C1 segment of cervical spinal cord (tissue), 14 donors: ENCODE measurements at regions not wholly inside any gene's neighbourhood (a gene's known extent, or its start where the extent isn't known, plus 50 kb on each side); places are given as distances from the start of the nearest gene placed in this dataset.
A peak's percentile ranks its signal among the peaks of the same experiment; 100 is the strongest.

Source experiments
- DNase-seq, 14 donors: peaks; one replicate each; lab custom pipeline; 2025; lab: John Stamatoyannopoulos, UW

DNA sequence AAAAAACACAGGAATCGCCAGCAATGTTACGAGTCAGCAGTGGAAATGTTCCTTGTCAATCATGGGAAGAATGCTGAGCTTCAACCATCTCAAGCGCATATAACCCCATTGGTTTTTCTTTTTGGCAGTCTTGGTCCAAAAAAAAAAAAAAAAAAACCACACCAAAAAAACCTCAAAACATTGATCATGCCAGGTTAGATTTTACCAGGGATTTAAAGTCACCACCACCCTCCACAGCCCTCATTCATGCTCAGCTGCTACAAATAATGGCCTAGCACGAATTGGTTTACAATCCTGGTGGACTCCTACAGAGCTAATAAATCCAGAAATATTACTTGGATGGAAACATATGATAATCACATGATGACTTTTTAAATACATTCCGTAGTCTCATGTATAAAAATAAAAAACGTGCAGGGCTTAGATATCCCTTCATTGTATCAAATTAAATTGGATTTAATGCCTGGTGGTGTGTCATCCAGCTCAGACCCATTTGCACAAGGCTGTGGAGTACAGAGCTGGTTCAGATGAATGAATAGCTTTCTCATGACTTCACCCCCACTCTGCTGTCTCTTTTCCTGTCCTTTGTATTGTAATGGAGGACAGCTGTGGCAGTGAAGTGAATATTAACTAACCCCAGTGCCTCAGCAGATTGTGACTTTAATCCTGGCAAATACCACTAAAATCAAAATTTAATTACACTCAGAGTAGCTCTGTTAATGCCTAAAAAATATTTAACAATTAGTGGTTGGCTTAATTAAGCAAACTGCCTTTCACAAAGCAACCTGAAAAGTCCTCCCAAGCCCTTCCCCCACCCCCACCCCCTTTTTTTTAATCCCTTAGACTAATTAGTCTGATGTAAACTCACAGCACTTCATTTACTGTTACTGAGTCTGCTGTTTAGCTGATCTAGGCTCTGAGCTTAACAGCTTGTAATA, 626.5 kb upstream of the ZNF608 start:
- DNase-seq: peak in 8 of 14 donors; percentile 2 to 36 (median 8)

DNA sequence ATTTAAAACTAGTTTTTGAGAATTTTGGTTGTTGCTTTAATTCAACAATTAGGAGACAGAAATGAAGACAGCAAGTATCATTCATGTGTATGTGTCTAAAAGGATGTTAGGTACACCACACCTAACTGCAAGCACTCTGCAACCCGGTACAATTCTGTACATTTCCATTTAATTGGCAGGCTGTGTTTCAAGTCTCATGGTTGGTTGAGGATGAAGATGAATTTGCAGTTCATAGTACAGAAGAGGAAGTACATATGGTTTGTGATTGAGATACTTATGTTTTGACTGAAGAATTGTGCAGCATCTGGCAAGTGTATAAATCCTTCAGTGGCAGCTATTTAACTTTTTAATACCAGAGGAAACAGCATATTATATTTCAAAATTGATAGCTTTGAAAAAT, 628.7 kb upstream of the ZNF608 start:
- DNase-seq: no peak

DNA sequence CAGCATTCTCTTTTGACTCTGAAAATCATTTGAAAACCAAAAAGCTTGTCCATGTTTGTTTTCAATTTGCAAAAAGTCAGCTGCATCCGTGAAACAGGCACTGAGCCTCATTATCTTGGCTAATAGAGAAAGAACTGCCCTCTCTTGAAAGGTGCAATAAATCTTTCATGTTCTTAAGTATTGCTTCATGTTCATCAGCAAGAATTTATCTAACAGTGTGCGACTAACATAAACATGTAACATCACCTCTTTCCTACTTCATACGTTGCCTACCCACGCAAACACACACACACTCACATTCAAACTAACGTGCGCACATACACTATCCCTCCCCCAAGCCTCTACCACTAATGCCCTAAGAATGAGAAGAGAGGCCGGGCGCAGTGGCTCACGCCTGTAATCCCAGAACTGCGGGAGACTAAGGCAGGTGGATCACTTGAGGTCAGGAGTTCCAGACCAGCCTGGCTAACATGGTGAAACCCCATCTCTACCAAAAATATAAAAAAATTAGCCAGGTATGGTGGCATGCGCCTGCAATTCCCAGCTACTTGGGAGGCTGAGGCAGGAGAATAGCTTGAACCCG, 629.7 kb upstream of the ZNF608 start:
- DNase-seq: no peak

DNA sequence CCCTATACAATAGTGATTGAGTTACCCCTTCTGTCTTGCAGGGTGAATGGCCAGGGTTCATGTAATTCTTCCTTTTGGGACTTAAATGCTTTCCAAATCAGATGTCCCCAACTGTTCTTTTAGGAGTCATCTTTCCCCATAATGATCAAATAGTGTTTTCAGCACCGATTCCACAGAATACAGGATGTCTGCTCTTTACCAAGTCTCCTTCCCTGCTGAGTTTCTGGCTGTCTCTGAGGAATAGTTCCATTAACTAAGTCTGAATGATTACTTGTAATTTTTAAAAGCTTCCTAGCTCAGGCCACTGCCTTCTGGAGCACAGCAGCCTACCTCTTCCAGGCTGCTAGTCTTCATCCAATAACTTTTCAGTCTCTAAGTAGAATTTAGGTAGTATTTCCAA, 630.7 kb upstream of the ZNF608 start:
- DNase-seq: no peak

DNA sequence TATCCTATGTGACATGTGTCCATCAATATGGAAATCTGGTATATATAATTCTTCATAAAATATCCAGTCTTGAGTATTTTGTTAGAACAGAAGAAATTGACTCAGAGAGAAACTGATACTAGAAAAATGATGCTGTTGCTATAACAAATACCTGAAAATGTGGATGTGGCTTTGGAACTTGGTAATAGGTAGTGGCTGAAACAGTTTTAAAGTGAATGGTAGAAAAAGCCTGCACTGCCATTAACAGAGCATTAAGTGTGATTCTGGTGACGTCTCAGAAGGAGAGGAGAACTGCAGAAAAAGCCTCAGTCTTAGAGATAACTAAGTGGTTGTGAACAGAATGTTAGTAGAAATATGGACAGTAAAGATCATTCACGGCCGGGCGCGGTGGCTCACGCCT, 634.9 kb upstream of the ZNF608 start:
- no peak for DNase-seq

DNA sequence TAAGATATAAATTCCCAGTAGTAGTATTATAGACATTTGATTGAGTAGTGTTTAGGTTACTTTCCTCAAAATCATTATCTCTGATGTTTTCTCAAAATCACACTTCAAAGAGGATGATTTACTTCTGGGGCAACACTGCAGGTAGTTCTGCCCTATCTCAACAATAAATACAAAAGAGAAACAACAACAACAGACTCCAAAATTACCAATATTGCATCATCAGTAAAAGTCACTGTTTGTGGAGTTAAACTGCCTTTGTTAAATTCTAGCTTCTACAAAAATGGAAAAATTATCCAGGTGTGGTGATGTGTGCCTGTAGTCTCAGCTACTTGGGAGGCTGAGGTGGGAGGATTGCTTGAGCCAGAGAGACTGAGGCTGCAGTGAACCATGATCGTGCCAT, 637.6 kb upstream of the ZNF608 start:
- no peak for DNase-seq

DNA sequence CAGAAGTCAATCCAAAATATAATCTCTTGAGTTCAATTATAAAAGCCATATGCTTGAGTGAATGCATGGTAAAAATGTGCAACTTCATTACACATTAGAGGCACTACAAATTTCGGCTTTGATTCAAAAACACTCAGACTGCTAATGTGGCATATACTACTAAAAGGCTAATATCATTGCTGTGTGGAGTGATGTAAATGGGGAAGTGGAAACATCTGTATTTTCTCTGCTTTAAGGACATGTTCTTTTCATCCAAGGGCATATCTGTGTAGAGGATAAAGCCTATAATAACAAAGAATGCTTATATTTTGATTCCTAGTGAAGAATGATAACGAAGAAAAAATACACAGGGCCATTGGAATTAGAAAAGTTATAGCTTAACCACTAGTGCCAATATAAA, 643.9 kb upstream of the ZNF608 start:
- DNase-seq: no peak

DNA sequence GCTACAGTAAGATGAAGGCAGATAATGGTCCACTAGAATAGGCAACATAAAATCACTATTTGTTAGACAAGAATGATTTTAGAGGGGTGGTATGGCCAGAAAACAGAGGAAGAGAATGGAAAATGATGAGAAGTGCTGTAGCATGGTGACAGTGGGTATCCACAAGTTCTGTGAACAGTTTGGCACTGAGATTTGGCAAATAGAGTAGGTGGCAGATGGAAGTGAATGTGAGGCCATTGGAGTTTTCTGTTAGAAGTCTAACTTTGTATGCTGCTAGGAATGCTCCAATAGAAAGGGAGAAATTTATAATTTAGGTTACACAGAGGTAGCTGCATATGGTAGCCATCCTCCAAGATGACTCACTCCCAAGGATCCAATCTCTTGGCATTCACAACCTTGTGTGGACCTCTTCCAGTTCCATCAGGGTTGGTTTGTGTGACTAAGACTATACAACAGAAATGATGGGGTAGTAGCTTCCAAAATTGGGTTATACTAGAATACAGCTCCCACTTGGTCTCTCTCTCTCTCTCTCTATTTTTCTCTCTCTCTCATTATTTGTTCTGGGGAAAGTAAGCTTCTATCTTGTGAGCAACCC, 646.9 kb upstream of the ZNF608 start:
- peak in 1 of 14 donors; percentile 1 for DNase-seq

DNA sequence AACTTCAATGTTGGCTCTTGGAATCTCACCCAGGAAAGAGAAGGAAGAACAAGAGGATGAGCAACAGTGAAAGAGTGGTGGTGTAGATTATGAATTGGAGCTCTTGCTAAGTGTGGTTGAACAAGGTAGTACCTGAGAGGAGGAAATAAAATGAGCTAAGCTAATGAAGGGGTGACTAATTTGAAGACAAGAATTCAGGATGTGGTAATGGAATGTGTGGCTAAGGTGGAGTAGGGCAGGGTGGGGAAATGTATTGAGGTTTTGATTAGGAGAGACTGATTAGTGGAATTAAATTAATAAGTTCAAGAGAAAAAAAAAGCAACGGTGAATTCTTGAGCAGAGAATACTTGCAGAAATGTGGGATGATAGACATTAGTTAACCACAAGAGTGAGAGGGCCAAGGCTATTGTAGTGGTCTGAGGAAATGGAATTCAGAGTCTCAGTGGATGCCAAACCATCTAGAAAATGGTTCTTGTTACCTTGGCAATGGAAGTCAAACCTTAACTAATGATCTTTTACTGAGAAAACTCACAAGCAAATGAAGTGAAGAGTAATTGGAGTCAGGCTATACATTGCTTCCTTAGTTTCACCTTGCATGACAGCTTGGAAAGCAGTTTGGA, 648.3 kb upstream of the ZNF608 start:
- no peak for DNase-seq

DNA sequence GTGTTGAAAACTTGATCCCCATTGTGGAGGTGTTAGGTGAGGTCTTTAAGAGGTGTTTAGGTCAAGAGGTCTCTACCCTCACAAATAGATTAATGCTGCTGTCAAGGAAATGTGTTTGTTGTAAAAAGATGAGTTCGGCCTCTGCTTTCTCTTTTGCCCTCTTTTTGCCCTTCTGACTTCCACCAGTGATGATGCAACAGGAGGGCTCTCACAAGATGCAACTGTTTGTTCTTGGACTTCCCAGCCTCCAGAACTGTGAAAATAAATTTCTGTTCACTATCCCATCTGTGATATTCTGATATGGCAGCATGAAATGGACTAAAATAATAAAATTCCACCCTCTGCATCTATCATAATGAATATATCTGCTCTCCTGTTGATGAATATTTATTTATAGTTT, 650.0 kb upstream of the ZNF608 start:
- no peak for DNase-seq

DNA sequence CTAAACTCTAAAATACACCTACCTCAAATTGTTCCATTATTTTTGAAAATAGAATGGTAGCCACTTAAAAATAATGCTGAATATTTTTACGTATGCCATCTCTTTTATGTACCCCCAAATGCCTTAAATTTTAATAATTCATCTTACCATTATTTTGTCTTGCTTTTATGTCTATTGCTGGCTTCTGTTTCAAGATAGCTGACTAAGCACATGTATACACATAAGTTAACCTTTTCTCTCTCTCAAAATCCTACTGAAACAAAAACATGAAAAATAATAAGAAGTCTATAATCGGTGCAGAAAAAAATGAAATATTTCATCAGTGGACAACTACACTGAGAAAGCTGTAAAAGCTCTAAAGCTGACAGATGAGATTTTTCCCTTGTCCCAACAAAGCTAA, 652.0 kb upstream of the ZNF608 start:
- no peak for DNase-seq

DNA sequence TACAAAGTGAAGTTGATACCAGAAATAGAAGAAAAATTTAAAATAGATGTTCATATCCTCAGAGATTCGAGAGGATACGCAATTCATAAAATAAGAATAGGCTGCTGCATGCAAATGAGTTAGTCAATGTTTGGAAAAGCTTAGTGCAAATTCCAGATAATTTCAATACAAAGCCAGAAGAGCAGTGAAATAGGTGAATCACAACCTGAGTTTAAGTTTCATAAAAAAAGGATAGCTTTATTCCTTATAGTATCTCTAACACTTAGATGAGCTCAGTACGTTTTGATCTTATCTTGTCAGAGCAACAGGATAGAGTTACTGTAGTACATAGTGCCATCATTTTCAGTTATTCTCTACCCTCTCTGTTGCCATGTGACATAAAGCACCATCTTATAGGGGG, 653.4 kb upstream of the ZNF608 start:
- DNase-seq: no peak

DNA sequence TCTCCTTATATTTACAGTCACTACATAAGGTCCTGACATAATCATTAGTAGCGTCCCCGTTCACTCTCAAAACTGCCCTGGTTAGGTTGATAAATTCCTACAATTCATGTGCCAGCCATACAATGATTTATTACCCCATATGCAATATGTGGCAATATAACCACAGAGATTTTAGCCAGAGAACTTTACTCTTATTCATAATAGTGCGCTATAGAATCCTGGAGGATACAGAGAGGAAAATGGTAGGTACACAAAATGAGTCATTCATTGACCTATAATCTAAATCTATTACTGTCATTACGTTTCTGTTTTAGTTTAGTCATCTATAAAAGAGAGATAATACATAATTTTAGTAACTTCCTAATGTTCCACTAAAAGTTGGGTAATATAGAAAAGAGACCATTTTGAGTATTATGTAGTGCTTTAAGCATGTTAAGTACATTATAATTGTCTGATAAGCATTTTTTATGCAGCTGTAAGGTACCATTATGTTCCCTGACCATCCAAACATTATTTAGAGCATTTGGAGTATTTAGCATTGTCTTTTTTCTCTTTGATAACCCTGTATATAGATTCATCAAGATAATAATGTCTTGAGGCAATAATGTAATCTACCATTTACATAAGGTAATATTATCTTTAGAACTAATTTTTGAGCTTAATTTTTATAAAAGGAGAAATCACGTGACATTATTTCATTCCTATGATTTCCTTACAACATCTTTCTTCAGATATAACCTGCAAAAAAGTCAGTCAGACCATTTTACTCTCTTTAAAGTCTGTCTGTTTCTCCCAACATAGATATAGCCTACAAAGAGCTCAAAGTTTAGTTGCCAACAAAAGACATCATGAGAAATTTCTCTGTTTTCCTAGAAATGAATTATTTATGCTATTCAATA, 655.5 kb upstream of the ZNF608 start:
- DNase-seq: no peak

DNA sequence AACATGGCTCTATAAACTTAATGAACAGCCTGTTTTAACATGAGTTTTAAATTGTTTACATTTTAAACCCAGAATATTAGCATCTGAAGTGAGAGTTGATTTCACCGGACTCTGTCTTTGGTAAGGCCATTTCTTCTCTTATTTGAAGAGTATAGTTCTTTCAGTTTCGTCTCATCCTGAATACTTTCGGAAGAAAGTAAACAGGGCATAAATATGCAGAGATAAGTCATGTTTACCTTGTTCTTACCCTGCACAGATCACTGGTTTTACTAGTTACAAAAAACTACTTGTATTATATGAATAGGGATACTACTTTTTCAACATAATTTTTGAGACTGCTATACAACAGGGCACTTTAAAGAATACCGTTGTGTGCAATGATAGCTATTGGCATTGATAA, 656.3 kb upstream of the ZNF608 start:
- no peak for DNase-seq

DNA sequence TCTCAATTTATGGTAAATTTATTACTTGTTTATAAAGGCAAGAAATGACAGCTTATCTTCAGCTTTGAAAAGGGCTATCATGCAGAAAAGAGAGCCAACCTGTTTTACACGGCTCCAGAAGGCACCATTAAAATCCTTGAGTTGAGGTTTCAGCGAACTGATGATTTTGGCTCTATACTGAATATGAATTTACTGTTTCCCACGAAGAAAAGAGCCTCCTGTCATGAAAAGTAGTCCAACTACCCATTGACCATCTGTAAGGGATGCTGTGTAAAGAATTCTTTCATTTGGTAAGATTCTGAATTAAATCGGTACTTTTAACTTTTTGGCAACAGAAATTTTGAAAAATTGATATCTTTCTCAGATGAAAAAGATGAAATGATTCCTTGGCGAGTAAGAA, 657.6 kb upstream of the ZNF608 start:
- no peak for DNase-seq

DNA sequence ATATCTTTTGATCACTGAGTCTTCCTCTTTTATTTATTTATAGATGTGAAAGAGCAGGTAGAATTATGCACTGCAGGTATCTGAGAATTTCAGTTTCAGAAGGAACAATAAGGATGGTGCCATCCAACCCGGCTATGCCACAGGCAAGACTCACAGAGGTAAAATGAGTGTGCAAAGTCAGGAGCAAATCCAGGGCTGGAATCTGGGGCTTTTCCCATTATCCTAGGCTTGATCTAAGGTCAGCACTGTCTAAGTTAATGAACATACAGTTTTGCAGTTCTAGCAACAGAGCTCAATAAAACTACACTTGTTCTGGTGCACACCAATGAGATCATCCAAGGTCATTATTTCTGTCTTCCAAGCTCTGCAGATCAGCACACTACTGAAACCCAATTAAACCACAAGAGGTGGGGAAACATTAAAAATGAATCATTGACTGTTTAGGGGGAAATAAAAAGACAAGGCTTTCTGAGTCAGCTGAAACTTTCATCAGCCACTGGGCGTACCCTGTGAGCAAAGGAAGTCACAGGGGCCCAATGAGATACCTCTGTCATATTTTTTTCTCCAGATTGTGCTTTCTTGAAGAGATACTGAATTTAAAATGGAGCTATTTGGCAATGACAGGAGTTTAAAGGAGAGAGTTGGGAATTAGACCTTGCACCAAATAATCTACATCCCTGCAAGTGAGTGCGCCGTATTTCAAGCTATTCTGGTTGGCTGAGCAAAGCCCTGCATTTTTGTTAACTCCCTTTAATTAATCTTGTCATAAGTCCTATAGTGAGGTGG, 662.2 kb upstream of the ZNF608 start:
- peak in 1 of 14 donors; percentile 13 for DNase-seq

DNA sequence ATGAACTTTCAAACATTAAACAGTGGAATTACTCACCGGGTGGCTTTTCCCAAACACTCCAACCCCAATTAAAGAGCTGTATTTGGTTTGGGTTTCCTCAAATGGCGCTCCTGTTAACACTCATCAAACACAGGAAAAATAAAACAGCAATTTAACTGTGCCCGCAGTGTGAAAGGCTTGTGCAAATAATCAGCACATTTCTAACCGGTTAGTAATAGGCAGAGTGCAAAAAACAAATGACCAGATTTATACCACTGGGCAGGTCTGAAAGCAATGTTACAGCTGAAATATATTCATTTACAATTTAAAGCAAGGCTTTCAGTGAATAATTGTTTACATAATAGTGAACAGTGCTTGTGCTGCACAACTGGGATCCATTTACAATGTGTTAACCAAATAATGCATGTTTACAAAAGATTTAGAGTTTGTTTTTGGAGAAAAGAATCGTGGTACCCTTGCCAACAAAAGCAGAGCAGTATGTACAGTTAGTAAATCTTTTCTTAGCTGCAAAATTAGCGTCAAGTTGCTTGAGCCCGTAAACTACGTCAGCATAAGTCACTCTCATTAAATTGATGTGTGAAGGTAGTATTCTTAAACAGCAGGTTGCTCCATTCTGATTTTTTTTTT, 662.9 kb upstream of the ZNF608 start:
- DNase-seq: peak in 1 of 14 donors; percentile 25

DNA sequence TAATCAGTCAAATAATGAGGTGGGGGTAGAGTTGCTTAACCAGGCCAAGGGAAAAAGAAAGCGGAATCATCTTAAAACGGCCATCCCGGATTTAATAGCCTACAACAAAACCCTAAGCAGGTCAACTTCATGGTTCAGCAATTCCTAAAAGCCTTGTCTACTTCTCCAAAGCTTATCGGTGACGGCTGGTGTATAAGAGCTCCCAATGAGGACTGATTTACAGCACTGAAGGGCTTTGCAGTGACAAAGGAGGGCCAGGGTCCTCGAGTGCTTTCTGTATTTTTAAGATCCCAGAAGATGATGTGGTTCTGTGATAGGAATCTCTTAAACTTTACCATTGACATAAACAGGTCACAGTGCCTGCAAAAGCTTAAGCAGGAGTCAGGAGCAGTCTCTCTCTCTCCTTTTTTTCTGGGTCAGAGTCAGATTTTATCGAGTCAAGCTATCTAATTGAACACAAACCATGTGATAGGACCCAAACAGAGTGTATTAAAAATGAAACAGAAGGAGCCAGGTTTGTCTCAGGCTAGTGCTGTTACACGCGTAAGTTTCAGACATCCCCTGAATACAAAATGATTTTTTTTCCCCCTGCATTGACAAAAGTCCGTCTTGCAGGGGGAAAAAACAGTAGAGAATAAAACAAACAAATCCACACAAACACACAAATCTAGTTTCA, 663.6 kb upstream of the ZNF608 start:
- peak in 4 of 14 donors; percentile 24 to 71 (median 46) for DNase-seq

DNA sequence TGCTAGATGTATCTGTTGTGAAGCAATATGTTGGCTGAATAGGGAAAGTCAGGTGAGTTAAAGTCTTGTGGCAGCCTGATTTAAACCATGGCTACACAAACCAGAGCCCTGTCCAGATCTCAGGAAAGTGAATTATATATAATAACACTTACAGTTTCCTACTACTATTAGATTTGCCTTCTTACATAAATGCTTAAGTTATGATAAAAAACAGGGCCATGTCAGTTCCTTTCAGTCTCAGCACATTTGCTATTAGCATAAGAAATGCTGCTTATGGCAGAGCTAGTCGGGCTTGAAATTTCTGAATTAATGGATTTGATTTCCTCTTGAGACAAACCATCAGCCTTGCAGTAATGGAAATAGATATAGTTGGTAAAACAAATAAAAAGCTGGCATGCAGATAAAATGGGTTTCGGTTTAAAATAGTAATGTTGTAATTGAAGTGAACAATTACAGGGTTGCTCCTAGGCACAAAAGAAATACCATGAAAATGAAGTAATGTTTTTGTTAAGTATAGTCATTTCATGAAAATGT, 664.2 kb upstream of the ZNF608 start:
- DNase-seq: peak in 1 of 14 donors; percentile 66
